ENCODE measurements at regions not wholly inside any gene's neighbourhood (a gene's known extent, or its start where the extent isn't known, plus 50 kb on each side); places are given as distances from the start of the nearest gene placed in this dataset.
"Not testable (repeated sequence)": the region's sequence is repeated elsewhere in the genome, so short reads cannot be mapped to it uniquely, and the experiment has no call there.

DNA sequence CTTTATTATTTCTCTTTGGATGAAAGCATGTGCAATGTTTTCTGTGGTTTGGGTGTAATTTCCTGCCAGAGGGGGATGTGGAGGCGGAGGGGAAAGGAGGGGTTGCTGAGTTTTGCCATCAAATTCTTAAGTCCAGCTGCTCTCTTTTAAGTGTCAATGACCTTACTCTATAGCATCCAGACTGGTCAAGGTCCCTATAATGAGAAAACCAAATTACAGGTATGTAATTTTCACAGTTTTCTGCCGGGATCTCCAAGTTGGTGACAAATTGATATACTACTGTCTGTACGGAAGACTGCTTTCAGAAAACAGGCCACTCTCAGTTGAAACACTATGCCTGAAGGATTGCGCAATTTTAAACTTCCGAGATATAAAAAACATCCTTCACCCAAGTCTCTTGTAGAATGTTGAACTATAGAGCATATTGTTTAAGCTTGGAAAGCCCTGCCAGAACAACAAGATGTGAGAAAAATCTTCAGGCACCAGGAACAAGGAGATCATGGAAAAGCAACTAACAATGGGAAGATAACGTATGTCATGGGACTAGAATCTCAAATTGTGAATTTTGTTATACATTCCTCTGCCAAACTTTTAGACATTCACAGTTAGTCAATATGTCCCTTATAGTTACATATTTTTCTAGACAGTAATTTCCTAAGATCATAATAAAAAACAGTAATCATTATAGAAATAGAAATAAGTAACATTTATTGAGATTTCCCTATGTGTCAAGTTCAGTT, 300.7 kb upstream of the SATB1 start:
- peak; percentile 24 for DNase-seq

GRCh38 chr3:18724456-18724855, 299.3 kb upstream of the SATB1 start:
- no peak for DNase-seq

DNA sequence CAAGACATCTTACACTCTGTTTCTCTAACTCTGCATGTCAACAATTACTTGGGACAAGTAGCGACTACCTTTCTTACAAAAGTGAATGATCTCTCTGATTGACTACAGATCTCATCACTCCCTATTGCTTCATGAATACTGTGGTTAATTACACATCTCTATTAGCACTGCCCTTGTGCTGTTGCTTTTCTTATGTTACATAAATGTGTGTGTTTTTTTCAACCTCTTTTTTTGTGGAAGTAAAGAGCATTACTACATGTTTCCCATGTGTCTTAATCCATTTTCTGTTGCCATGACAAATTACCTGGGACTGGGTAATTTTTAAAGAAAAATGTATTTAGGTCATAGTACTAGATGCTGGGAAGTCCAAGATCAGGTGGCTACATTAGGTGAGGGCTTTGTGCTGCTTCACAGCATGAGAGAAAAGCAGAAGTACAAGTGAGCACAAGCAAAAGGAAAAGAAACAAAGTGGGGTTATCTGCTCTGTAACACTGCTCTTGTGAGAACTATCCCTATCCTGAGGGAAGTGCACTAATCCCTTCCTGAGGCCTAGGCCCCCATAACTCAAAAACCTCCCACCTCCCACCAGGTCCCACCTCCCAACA, 298.2 kb upstream of the SATB1 start:
- no peak for DNase-seq

GRCh38 chr3:18720543-18720942, 295.4 kb upstream of the SATB1 start:
- no peak for DNase-seq

- DNase-seq, result no peak
These were observed 292.5 kb upstream of the SATB1 start for GRCh38 chr3:18717598-18717997.

GRCh38 chr3:18716821-18717220, 291.7 kb upstream of the SATB1 start:
- no peak for DNase-seq

GRCh38 chr3:18716101-18716500, 291.0 kb upstream of the SATB1 start:
- no peak for DNase-seq

DNA sequence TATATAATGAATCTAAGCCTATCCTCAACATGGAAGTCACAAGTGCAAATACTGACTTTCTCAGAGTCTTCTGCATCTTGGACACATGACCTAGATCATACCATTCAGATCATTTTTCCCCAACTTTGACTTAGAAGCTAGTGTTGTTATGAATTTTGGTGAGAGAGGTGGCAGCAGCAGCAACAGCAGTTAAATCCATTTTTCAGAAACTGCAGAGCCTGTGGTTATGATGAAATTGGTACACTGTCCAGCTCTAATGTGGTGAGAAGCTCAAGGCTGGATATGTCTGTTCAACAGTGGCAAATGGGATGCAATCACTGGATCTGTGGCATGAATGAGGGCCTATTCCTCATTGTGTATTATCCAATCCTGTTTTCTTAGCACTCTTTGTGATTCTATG, 290.1 kb upstream of the SATB1 start:
- DNase-seq, result no peak

DNA sequence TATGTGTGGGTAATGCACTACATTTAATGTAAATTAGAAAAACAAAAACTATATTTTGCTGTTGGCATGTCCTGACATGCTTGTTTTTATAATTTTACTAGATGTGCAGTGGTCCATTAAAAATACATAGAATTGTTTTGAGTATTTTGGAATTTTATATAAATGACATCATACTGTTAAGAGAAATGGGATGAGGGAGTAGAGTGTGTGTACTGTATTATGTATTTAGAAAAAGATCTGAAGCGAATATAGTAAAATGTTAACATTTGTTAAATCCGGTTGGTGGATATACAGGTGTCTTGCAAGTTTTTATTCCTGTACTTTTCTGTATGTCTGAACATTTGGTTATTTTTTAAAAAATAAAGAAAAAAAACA, 288.4 kb upstream of the SATB1 start:
- no peak for DNase-seq

DNA sequence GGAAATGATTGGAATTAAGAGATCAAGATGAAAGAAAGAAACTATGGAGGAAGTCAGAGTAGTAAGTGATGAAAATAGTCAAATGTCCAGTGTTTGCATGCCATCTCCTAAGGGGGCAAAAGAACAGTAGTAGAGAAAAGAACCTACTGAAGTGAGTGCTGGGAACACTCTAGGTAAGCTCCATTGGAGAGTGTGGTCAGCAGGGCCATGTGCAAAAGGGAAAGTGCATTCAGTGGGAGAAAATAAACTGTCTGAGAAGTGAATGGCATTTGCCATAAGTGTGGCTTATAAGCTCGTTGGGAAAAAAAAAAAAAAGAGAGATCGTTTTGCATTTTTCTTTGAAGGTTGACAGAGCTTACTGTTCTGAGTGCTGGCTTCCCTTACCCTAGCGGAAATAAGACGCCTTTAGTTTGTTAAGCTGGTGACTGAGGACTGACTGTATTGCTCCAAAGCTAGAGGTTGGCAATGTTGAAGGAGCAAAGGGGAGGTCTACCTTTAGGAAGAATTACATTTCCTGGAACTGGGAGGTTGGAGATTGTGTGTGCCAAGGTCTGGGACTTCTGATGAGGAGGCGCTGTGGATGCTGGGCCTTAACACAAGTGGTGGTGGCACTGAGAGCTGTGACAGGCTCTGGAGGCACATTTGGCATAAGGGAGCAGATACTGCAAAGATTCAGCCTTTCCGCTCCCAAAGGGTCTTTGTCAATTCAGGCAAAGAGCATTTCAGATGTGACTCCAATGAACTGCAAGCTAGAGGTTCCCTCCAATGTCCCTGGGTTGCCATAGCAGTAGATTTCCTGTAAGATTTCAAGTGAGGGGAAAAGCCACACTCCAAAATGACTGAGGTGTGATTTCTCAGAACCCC, 287.8 kb upstream of the SATB1 start:
- no peak for DNase-seq

DNA sequence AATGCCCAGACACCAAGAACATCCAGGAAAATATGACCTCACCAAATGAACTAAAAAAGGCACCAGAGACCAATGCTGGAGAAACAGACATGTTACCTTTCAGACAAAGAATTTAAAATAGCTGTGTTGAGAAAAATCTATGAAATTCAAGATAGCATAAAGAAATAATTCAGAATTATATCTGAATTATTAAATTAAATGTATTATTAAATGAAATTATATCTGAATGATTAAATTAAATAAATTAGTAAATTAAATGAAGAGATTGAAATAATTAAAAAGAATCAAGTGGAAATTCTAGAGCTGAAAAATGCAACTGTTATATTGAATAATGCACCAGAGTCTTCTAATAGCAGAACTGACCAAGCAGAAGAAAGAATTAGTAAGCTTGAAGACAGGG, 279.2 kb upstream of the SATB1 start:
- no peak for DNase-seq

- no peak for DNase-seq
These were observed 278.7 kb upstream of the SATB1 start for GRCh38 chr3:18703798-18704197.

- not testable (repeated sequence) for DNase-seq
These were observed 268.6 kb upstream of the SATB1 start for GRCh38 chr3:18693588-18694329.

GRCh38 chr3:18687286-18687685, 262.1 kb upstream of the SATB1 start:
- no peak for DNase-seq

GRCh38 chr3:18683900-18684299, 258.8 kb upstream of the SATB1 start:
- no peak for DNase-seq

DNA sequence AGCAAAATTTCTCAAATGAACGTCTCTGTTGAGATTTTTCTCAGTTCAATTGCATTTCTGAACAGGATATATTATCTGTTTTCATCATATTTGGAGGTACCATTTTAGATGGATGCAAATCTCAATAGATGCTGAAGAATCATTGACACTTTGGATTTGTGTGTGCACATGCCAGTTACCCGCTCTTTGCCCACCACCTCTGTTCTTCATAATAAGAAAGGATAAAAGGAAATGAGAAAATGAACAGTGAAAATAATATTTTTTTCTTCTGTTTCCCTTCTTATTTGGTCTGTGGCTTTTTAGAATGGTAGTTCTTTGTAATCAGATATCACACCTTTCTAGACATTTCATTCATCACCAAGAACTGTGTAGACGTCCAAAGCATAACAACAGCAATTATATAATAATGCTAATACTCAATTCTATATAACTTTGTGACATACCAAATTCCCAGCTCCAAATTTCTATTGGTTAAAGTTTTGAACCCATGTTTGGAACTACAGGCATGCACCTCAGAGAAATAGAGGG, 256.7 kb upstream of the SATB1 start:
- no peak for DNase-seq

- no peak for DNase-seq
These were observed 255.6 kb upstream of the SATB1 start for GRCh38 chr3:18680758-18681157.

GRCh38 chr3:18679238-18679637, 254.1 kb upstream of the SATB1 start:
- no peak for DNase-seq

DNA sequence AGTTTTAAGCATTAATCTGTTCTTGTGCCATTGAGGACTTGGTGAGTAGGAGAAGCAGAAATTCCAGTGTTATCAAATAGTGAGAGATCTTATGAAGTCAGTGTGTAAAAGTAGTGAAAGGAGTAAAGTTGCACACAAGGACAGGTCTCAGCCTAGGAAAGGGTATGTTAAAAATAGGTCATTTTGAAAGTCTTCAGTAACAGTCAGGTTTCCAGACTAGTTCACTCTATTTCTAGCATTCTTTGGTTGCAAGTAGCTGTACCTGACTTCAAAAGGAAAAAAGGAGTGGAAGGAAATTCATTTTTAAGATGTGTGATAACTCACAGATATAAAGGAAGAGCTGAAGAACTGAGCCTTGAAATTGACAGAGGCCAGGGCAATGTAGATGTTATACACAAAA, 250.1 kb upstream of the SATB1 start:
- no peak for DNase-seq

DNA sequence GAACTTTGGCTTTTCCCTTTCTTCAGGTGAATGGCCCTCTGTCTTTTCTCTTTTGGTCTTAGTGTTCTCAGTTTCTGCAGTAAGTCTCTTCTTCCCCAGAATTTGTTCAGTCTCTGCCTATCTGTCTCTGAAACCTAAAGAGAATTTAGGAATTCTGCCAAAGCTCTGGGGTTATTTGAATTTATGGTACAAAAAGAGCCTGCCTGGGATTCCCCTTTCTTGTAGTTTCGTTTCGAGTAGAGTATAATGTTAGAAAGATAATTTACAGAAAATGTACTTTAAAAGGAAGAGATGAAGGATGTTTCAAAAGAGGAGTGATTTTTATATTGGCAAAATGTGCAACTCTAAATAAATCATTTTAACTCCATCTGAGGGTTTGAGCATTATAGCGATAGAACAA, 247.4 kb upstream of the SATB1 start:
- no peak for DNase-seq

DNA sequence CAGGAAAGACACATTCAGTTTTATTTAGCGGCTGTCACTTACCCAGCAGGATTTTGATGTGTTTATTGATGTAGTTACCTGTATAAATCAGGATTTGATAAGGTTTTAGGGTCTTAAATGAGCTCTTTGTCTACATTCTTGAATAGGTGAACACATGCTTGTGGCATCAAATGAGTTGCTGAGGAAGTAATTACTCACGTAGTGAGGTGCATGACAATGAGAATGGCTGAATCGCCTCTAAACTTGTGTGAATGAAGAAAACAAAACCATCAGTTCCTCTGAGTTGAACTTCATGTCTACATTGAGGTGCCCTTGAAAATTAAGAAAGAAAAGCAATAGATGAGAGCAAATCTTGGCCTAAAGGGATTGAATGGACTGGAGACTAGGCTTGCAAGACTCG, 245.6 kb upstream of the SATB1 start:
- DNase-seq, result no peak

DNA sequence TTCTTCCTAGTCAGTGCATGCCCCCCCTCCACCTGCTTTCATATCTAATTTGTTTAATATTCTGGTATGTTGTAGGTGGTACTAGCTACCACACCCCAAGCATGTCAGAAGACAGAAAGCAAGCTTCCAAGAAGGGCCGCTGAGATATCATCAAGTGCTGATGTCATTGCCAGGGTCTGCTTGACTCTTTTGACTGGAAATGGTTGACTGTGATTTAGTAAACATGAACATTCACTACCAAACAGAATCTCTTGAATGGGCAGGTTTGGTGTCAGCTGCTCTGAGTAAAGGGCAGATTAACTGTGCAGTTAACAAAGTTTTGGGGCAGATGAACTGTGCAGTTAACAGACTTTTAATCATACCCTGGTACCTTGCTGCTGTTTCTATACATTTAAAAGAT, 244.2 kb upstream of the SATB1 start:
- DNase-seq, result no peak

DNA sequence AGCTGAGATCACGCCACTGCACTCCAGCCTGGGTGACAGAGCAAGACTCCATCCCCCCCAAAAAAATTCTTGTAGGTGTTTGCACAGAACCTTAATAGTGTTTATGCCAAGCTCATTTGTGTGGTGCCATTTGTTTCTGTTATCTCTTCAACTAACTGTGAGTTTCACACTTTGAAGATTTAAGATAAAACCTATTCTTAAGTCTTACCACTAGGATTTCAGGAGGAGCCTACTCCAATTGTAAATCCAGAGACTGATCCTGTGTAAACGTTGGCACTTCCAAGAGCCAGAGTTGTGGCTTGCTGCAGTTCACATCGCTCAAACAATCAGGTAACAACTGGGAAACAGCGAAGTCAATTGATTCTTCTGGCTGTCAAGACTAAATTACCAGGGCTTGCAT, 242.4 kb upstream of the SATB1 start:
- DNase-seq, result no peak
